Astrocyte (in vitro differentiated cells and primary cell): ENCODE measurements at regions not wholly inside any gene's neighbourhood (a gene's known extent, or its start where the extent isn't known, plus 50 kb on each side); places are given as distances from the start of the nearest gene placed in this dataset.

Source experiments
- EZH2 ChIP-seq: IDR thresholded peaks from 2 replicates; pipeline ENCODE4 v1.6.1; 2012; ENCODE audit warnings: mild to moderate bottlenecking, low read length, inconsistent platforms; ENCODE audit not compliant: insufficient read depth
- TF ChIP-seq, protein P1 (sequence below): IDR thresholded peaks from 2 replicates; pipeline ENCODE4 v1.5.1; 2011; ENCODE audit warnings: low read depth, mild to moderate bottlenecking, inconsistent platforms, low read length, moderate library complexity; ENCODE audit not compliant: insufficient read depth

- TF ChIP-seq, protein P1, sequence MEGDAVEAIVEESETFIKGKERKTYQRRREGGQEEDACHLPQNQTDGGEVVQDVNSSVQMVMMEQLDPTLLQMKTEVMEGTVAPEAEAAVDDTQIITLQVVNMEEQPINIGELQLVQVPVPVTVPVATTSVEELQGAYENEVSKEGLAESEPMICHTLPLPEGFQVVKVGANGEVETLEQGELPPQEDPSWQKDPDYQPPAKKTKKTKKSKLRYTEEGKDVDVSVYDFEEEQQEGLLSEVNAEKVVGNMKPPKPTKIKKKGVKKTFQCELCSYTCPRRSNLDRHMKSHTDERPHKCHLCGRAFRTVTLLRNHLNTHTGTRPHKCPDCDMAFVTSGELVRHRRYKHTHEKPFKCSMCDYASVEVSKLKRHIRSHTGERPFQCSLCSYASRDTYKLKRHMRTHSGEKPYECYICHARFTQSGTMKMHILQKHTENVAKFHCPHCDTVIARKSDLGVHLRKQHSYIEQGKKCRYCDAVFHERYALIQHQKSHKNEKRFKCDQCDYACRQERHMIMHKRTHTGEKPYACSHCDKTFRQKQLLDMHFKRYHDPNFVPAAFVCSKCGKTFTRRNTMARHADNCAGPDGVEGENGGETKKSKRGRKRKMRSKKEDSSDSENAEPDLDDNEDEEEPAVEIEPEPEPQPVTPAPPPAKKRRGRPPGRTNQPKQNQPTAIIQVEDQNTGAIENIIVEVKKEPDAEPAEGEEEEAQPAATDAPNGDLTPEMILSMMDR: no peak
- TF ChIP-seq EZH2: no peak
Observed at GRCh38 chr3:78281381-78281780, 1241.5 kb downstream of the ROBO2 start.
